ENCODE measurements at regions not wholly inside any gene's neighbourhood (a gene's known extent, or its start where the extent isn't known, plus 50 kb on each side); places are given as distances from the start of the nearest gene placed in this dataset.

GRCh38 chr6:44629636-44630035 is 242.1 kb downstream of the CDC5L start:
- Histone ChIP-seq H4K91ac (ENCODE audit: insufficient read length, low read depth, low read length) (no peak overlapping the region), H2BK120ac (ENCODE audit: low read depth, low read length, poor library complexity, severe bottlenecking) (no peak overlapping the region), H4K5ac (ENCODE audit: insufficient read length, low read depth, low read length) (no peak overlapping the region), H3K56ac (ENCODE audit: insufficient read length, low read depth, low read length) (no peak overlapping the region), H3K14ac (ENCODE audit: insufficient read depth, low read length) (peak overlapping the region; percentile 21; the same call in 1 of the 2 replicates), H3K23me2 (ENCODE audit: insufficient read length, low read depth, low read length, poor library complexity, severe bottlenecking) (no peaks in the 10 kb centered on the region), H2AFZ (ENCODE audit: low read length) (no peak overlapping the region), H2BK15ac (ENCODE audit: low read depth, low read length) (no peak overlapping the region), H3K4me1 (ENCODE audit: insufficient read depth, low read length) (peaks cover 22% of the 10 kb centered on the region; the same call in 1 of the 2 replicates), H3K4ac (ENCODE audit: low read depth, low read length) (no peak overlapping the region), H3K9me3 (ENCODE audit: control insufficient read depth, low read depth, low read length) (no peaks in the 10 kb centered on the region), H2BK12ac (ENCODE audit: insufficient read length, low read depth, low read length) (no peak overlapping the region), H3K79me2 (ENCODE audit: insufficient read depth, low read length) (no peaks in the 10 kb centered on the region; the same call in 1 of the 2 replicates), H3K4me2 (ENCODE audit: insufficient read depth, insufficient read length, low read length) (no peak overlapping the region), H4K20me1 (ENCODE audit: control insufficient read depth, insufficient read depth, insufficient read length) (no peaks in the 10 kb centered on the region), H3T11ph (ENCODE audit: low read length) (no peak overlapping the region), H3K27me3 (ENCODE audit: insufficient read depth, low read length) (no peaks in the 10 kb centered on the region; the same call in 1 of the 2 replicates), H4K8ac (replicated peaks; ENCODE audit: insufficient read length, low read depth, low read length) (no peak overlapping the region), H2AK5ac (ENCODE audit: insufficient read length, low read length) (no peak overlapping the region), H3K23ac (ENCODE audit: insufficient read length, low read depth, low read length) (no peak overlapping the region), H2BK5ac (ENCODE audit: insufficient read length, low read length) (no peak overlapping the region), H3K27ac (ENCODE audit: insufficient read length, low read depth, low read length) (no peak overlapping the region), H3K9ac (ENCODE audit: extremely low read depth, insufficient read length, low read length) (no peak overlapping the region), H3K18ac (ENCODE audit: insufficient read length, low read depth, low read length) (no peak overlapping the region), H2BK20ac (ENCODE audit: low read depth, low read length, poor library complexity, severe bottlenecking) (no peak overlapping the region), H3K79me1 (ENCODE audit: insufficient read depth, low read depth, low read length, poor library complexity, severe bottlenecking) (no peaks in the 10 kb centered on the region)
- H3K27ac Mint-ChIP-seq: no peak overlapping the region; a peak in 1 of 7 replicates
- H3K36me3 Mint-ChIP-seq (ENCODE audit: insufficient read depth in 1 of 3, low read depth in 3 of 3): no peaks in the 10 kb centered on the region
- DNase-seq: no peak
- peaks cover 0 to 3% of the 10 kb centered on the region in 2 experiments; a peak in 1 of 5 replicates for H3K9me3 Mint-ChIP-seq
- peaks cover 42 to 43% of the 10 kb centered on the region in 2 experiments for H3K4me1 Mint-ChIP-seq
- TF ChIP-seq CTCF (conservative IDR thresholded peaks at IDR 0.05): no peak
- peaks cover 9% of the 10 kb centered on the region for H3K27me3 Mint-ChIP-seq (ENCODE audit: low read depth)
- H3K4me3 Mint-ChIP-seq: no peak overlapping the region
- WGBS (ENCODE audit: extremely low coverage, insufficient read length, low lambda C conversion rate): no CpG with 5 or more reads among the region's 7 CpGs

All from H9 (cell line).